ENCODE measurements at regions not wholly inside any gene's neighbourhood (a gene's known extent, or its start where the extent isn't known, plus 50 kb on each side); places are given as distances from the start of the nearest gene placed in this dataset.

DNA sequence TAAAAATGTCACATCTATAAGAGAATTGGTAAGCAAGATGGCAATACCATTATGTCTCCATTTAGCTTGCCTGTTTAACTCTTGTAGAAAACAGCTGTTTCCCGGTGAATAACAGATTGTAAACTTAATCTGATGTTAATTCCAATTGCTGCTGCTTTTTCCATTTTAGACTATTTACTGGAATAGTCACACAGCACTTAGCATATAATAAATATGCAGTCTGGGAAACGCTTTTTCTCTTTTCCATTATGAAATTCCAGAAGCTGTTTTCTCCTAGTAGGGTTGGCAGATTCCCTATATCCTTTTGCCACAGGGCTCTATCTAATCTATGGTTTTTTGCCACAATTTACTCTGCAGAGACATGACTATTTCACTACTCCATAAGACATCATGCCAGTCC is 148.0 kb downstream of the CEMIP2 start:
- TF ChIP-seq CTCF (IDR thresholded peaks at IDR 0.05) (no peak), POLR2A (IDR thresholded peaks at IDR 0.05) (no peak)
